ENCODE measurements at regions not wholly inside any gene's neighbourhood (a gene's known extent, or its start where the extent isn't known, plus 50 kb on each side); places are given as distances from the start of the nearest gene placed in this dataset.

DNA sequence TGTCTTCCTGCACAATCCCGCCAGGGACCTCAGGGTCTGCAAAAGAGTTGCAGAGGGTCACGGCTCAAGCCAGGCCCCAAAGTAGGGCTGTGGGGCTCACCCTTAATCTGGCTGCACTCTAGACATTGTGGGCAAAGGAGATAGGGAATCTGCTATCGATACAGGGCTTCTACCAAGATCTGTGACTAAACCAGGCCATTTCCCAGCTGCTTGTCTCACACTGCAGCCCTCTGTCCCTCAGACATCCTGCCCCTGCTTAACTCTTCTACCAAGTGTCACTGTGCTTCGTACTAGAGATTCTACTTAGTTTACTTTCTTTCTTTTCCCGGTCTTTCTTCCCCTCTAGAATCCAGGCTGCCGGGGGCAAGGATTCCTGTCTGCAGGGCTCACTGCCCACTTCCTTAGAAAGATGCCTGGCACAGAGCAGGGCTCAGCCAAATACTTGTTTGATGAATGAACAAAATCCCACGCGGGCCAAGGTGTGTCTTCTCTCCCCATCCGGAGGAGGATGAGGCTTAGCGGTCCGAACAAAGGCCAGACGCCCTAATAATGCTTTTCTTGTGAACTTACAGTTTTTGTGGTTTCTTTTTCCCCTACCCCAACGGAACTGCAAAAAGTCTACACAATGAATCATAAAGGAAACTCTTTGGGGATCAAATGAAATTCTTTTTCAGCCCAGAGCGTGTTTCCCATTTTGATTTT, 61.3 kb upstream of the ANO1 start:
- DNase-seq (ENCODE audit: low read depth) = peak; percentile 62
- no peak overlapping the region for H3K4me3 ChIP-seq (ENCODE audit: low read length)
- TF ChIP-seq, protein P1, sequence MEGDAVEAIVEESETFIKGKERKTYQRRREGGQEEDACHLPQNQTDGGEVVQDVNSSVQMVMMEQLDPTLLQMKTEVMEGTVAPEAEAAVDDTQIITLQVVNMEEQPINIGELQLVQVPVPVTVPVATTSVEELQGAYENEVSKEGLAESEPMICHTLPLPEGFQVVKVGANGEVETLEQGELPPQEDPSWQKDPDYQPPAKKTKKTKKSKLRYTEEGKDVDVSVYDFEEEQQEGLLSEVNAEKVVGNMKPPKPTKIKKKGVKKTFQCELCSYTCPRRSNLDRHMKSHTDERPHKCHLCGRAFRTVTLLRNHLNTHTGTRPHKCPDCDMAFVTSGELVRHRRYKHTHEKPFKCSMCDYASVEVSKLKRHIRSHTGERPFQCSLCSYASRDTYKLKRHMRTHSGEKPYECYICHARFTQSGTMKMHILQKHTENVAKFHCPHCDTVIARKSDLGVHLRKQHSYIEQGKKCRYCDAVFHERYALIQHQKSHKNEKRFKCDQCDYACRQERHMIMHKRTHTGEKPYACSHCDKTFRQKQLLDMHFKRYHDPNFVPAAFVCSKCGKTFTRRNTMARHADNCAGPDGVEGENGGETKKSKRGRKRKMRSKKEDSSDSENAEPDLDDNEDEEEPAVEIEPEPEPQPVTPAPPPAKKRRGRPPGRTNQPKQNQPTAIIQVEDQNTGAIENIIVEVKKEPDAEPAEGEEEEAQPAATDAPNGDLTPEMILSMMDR (conservative IDR thresholded peaks at IDR 0.05; ENCODE audit: low read length) = no peak

DNA sequence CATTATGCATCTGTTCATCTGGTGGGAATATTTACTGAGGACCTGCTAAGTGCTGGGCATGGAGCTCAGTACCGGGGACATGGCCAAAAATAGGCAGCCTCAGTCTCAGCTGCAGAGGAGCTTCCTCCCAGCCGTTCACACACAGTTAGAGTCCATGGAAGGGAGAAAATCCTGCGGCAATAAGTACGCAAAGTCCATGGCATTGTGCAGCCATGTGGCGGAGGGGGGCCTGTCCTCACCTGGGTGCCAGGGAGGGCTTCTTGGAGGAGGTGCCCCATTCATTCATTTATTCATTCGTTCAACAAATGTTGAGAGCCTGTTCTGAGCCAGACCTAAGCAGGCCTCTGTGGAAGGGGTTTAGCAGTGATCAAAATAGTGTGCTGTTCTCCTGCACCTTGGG, 59.3 kb upstream of the ANO1 start:
- DNase-seq (ENCODE audit: low read depth) = no peak
- H3K4me3 ChIP-seq (ENCODE audit: low read length) = no peak overlapping the region
- TF ChIP-seq, protein P1 (conservative IDR thresholded peaks at IDR 0.05; ENCODE audit: low read length) = no peak

DNA sequence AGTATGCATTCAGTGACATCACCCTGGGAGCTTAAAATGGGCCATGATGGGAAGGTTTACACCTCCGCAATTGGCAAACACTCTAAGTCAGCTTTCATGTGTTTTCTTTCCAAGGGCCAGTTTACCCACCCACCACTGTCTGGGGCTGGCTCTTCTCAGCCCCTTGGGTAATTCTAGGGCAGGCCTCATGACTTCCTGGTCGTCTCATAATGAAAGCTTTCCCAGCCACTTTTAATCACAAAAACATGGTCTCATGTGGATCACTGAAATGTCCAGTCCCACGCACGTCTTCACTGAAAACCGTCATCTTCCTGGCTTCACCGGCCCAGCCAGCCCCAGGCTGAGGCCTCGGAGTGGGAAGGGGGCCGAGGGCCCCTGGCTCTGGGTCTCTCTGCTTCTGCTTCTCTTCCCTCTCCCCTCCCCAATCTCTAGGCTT, 58.5 kb upstream of the ANO1 start:
- TF ChIP-seq, protein P1 (conservative IDR thresholded peaks at IDR 0.05; ENCODE audit: low read length) = no peak
- H3K4me3 ChIP-seq (ENCODE audit: low read length) = no peak overlapping the region
- DNase-seq (ENCODE audit: low read depth) = peak; percentile 58

DNA sequence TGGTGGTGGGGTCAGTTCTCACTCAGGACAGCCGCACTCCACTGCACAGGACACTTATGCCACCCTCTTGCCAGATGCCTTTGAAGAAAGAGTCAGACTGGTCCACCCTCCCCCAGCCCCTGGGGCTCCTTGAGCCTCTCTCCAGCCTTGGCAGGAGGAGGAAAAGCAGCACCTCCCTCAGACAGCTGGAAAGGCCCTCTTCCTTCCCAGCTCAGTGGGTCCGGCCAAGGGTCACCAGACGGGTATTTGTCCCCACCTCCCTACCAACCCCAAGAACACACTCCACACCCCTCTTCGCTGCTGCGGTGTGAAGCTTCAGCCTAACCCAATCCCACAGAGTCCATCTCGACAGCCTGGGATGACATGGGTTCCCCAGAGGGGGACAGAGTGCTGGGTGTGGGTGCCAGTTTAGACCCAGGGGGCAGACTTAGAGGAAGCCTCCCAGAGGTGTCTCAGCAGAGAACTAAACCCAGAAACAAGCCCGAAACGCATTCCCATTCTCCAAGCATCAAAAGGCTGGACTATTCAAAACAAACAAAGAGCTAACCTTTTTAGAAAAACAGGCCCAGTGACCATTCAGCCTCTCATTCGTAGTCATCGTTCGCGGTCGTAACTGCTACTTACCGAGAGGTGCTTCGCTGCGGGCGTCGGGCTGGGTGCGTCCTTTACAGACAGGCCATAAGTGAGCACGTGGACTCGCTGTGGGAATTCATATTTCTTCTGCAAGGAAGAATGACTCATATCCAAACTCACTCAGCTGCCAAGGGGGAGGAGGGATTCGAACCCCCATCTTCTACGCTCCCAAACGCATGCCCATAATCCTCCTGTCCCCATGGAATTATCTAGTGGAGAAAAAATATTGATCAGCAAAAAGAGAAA, 57.5 kb upstream of the ANO1 start:
- TF ChIP-seq, protein P1 (conservative IDR thresholded peaks at IDR 0.05; ENCODE audit: low read length) = no peak
- DNase-seq (ENCODE audit: low read depth) = no peak
- H3K4me3 ChIP-seq (ENCODE audit: low read length) = no peak overlapping the region

DNA sequence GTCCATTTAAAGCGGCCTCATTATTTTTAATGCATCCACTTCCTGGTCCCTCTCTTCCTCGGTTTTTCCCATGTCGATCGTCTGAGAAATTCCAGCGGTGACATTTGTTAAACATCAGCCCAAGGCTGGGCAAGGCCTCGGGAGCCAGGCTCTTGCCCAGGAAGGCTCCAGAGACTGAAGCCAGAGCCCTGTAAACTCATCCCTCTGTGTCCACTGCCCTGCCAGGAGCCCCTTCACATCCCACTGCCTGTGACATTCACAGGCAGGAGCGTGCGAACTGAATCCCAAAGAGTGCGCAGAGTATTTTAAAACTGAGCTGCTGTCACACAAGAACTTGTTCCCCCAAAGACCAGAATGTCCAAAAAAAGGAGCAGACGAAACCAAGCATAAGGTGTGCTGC, 56.5 kb upstream of the ANO1 start:
- no peak for DNase-seq (ENCODE audit: low read depth)
- TF ChIP-seq, protein P1 (conservative IDR thresholded peaks at IDR 0.05; ENCODE audit: low read length) = no peak
- no peak overlapping the region for H3K4me3 ChIP-seq (ENCODE audit: low read length)

DNA sequence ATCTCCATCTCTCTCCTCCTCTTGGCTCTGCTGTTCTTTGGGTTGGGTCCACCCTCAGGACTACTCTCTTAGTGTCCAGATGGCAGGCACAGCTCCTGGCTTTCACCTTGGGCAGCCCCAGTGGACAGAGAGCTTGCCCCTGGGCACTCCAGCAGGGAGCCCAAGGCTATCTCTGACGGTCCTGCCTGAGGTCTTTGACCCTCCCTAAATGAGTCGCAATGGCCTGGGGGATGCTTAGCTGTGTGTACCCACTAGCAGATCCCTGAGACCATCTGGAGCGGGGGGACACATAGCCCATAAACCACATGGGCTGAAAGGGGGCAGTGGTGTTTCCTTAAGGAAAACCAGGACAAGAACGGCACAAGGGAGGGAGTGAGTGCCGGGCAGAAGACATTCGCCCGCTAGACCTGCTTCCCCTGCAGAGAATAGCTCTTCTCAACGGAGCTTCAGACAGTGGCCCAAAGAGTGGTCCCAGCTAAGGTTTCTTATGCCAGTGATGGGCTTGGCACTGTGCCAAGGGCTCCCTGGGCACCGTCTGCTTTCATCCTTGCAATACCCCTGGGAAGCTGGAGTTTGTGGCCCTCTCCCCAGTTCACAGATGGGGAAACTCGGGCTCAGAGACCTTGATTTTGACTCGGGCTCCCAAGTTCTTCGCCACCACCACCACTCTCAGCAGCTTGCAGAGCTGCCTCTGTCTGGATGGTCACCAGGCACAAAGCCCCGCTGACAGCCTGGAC, 53.9 kb upstream of the ANO1 start:
- no peak for DNase-seq (ENCODE audit: low read depth)
- no peak overlapping the region for H3K4me3 ChIP-seq (ENCODE audit: low read length)
- TF ChIP-seq, protein P1 (conservative IDR thresholded peaks at IDR 0.05; ENCODE audit: low read length) = no peak
